HCT116 (cell line): ENCODE measurements at regions not wholly inside any gene's neighbourhood (a gene's known extent, or its start where the extent isn't known, plus 50 kb on each side); places are given as distances from the start of the nearest gene placed in this dataset.

Experiments
- CBX3 ChIP-seq: IDR thresholded peaks from 2 replicates; pipeline ENCODE4 v1.6.1; 2012; ENCODE audit warnings: low read depth
- CTCF ChIP-seq, 3 experiments: fragments of 200-600 bp in 1 of 3; sonication (generic) in 1 of 3; IDR thresholded peaks in 2 of 3; conservative IDR thresholded peaks in 1 of 3; 2 replicates each; pipeline ENCODE4 v1.5.1; 2012 to 2017; ENCODE audit warnings: low read depth in 2 of 3, low read length in 2 of 3, antibody characterized with exemption in 1 of 3, borderline replicate concordance in 1 of 3, control low read depth in 1 of 3, mild to moderate bottlenecking in 1 of 3, mixed read lengths in 1 of 3, mixed run types in 1 of 3, moderate library complexity in 1 of 3; ENCODE audit not compliant: insufficient read depth in 1 of 3
- EZH2 ChIP-seq: fragments of 200-600 bp; sonication (generic); IDR thresholded peaks from 2 replicates; pipeline ENCODE4 v1.6.1; 2017; ENCODE audit warnings: antibody characterized with exemption, mixed run types
- EZH2phosphoT487 ChIP-seq: fragments of 200-600 bp; IDR thresholded peaks from 2 replicates; pipeline ENCODE4 v1.6.1; 2018; ENCODE audit warnings: antibody characterized with exemption, borderline replicate concordance
- POLR2A ChIP-seq: IDR thresholded peaks from 2 replicates; pipeline ENCODE4 v1.7.0; 2011; ENCODE audit warnings: borderline replicate concordance; ENCODE audit not compliant: insufficient read depth, insufficient read length; ENCODE audit errors: extremely low read depth
- POLR2AphosphoS5 ChIP-seq: IDR thresholded peaks from 2 replicates; pipeline ENCODE4 v1.6.1; 2011; ENCODE audit warnings: mild to moderate bottlenecking, low read depth, low read length, moderate library complexity
- SIN3A ChIP-seq: IDR thresholded peaks from 2 replicates; pipeline ENCODE4 v1.6.1; 2012; ENCODE audit warnings: low read depth
- SP1 ChIP-seq: IDR thresholded peaks from 2 replicates; pipeline ENCODE4 v1.6.1; 2012; ENCODE audit warnings: low read depth
- TCF7L2 ChIP-seq: IDR thresholded peaks from 2 replicates; pipeline ENCODE4 v1.7.0; 2011; ENCODE audit warnings: borderline replicate concordance, inconsistent platforms; ENCODE audit not compliant: insufficient read depth, insufficient read length; ENCODE audit errors: extremely low read depth
- ZNF274 ChIP-seq: fragments of 200-500 bp; sonication (Bioruptor generic); IDR thresholded peaks from 2 replicates; pipeline ENCODE4 v1.6.1; 2014; ENCODE audit warnings: mild to moderate bottlenecking, low read depth, low read length, inconsistent platforms
- TF ChIP-seq, protein P1 (sequence below): IDR thresholded peaks from 2 replicates; pipeline ENCODE4 v1.6.1; 2012
- TF ChIP-seq, protein P2 (sequence below): IDR thresholded peaks from 2 replicates; pipeline ENCODE4 v1.6.1; 2012; ENCODE audit warnings: low read depth

DNA sequence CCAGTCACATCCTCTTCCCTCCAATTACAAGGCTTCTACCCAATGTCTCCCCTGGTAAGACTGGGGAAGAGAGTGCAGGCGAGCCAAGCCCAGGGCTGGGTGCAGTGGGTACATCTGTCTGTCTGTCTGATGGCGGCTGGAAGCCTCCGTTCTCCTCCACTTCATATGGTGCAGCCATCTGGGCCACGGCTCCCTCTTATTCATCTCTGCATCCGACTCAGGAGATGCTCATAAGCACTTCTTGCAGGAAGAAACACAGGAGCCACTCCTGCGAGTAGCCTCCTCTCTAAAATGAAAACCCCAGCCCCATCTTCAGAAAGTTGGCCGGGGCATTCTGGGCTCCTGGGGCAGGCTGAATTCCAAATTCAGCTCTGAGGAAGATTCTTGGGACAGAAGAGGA lies 67.5 kb upstream of the SLC6A6 start:
- TF ChIP-seq TCF7L2 (no peak), EZH2 (no peak), CTCF (IDR thresholded peaks at IDR 0.05 in 2 of 3, conservative IDR thresholded peaks at IDR 0.05 in 1 of 3; ENCODE audit: borderline replicate concordance in 1 of 3, insufficient read depth in 1 of 3, low read depth in 2 of 3, low read length in 2 of 3) (no peak), POLR2AphosphoS5 (no peak), EZH2phosphoT487 (no peak), POLR2A (no peak), ZNF274 (no peak), CBX3 (no peak), SP1 (no peak), SIN3A (no peak)
- TF ChIP-seq, protein P1, sequence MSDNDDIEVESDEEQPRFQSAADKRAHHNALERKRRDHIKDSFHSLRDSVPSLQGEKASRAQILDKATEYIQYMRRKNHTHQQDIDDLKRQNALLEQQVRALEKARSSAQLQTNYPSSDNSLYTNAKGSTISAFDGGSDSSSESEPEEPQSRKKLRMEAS, result no peak
- TF ChIP-seq, protein P2, sequence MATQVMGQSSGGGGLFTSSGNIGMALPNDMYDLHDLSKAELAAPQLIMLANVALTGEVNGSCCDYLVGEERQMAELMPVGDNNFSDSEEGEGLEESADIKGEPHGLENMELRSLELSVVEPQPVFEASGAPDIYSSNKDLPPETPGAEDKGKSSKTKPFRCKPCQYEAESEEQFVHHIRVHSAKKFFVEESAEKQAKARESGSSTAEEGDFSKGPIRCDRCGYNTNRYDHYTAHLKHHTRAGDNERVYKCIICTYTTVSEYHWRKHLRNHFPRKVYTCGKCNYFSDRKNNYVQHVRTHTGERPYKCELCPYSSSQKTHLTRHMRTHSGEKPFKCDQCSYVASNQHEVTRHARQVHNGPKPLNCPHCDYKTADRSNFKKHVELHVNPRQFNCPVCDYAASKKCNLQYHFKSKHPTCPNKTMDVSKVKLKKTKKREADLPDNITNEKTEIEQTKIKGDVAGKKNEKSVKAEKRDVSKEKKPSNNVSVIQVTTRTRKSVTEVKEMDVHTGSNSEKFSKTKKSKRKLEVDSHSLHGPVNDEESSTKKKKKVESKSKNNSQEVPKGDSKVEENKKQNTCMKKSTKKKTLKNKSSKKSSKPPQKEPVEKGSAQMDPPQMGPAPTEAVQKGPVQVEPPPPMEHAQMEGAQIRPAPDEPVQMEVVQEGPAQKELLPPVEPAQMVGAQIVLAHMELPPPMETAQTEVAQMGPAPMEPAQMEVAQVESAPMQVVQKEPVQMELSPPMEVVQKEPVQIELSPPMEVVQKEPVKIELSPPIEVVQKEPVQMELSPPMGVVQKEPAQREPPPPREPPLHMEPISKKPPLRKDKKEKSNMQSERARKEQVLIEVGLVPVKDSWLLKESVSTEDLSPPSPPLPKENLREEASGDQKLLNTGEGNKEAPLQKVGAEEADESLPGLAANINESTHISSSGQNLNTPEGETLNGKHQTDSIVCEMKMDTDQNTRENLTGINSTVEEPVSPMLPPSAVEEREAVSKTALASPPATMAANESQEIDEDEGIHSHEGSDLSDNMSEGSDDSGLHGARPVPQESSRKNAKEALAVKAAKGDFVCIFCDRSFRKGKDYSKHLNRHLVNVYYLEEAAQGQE, result no peak
